Transverse colon (tissue), 4 donors: ENCODE measurements at regions not wholly inside any gene's neighbourhood (a gene's known extent, or its start where the extent isn't known, plus 50 kb on each side); places are given as distances from the start of the nearest gene placed in this dataset.

ENCODE experiments used
- CTCF ChIP-seq, 5 experiments: fragments of 200-600 bp in 3 of 5; fragments of 450-650 bp in 2 of 5; sonication (generic) in 3 of 5; IDR thresholded peaks; 1 replicate in 2 of 5; 2 replicates in 3 of 5; pipeline ENCODE4 v1.5.1; 2016 to 2017; ENCODE audit warnings: antibody characterized with exemption in 5 of 5, inconsistent platforms in 3 of 5, mild to moderate bottlenecking in 2 of 5, moderate library complexity in 1 of 5
- EP300 ChIP-seq: sonication (generic); formaldehyde crosslinking; IDR thresholded peaks from one replicate; pipeline ENCODE4 v1.6.1; 2017; ENCODE audit warnings: antibody characterized with exemption, low read depth
- POLR2A ChIP-seq: fragments of 450-650 bp; IDR thresholded peaks from one replicate; pipeline ENCODE4 v1.6.1; 2016; ENCODE audit warnings: antibody characterized with exemption, mild to moderate bottlenecking, moderate library complexity
- POLR2AphosphoS5 ChIP-seq, 3 donors: sonication (generic); formaldehyde crosslinking; IDR thresholded peaks; one replicate each; pipeline ENCODE4 v1.6.1; 2016; ENCODE audit warnings: antibody characterized with exemption in 3 of 3

GRCh38 chr13:33402975-33403374, 117.4 kb upstream of the STARD13 start:
- TF ChIP-seq POLR2AphosphoS5 (IDR thresholded peaks at IDR 0.05) (no peak), CTCF (IDR thresholded peaks at IDR 0.05) (no peak), POLR2A (no peak), EP300 (no peak)
